Natural killer cell (primary cell): ENCODE measurements at regions not wholly inside any gene's neighbourhood (a gene's known extent, or its start where the extent isn't known, plus 50 kb on each side); places are given as distances from the start of the nearest gene placed in this dataset.

Source experiments
- ATAC-seq, 3 donors: fragments of 150-1000 bp in 2 of 3; fragments of 200-7000 bp in 1 of 3; cut with Tn5 transposase; 1 replicate in 1 of 3; 2 replicates in 2 of 3; pipeline ENCODE4 v1.10.0; 2021; ENCODE audit warnings: mild to moderate bottlenecking in 2 of 3, moderate library complexity in 2 of 3
- DNase-seq, 2 donors: peaks; one replicate each; pipeline versions ENCODE4 v3.0.0 to v3.0.0-alpha.2; 2013 to 2021; ENCODE audit warnings: mixed read lengths in 1 of 2
- H3K27ac ChIP-seq: one replicate; pipeline ENCODE4 v1.5.1; 2013; ENCODE audit warnings: mild to moderate bottlenecking, low read length
- H3K27me3 ChIP-seq: one replicate; pipeline ENCODE4 v1.6.1; 2013; ENCODE audit warnings: low read length; ENCODE audit not compliant: control insufficient read depth, insufficient read depth
- H3K36me3 ChIP-seq: one replicate; pipeline ENCODE4 v1.6.1; 2013; ENCODE audit warnings: low read length; ENCODE audit not compliant: control insufficient read depth, insufficient read depth
- H3K4me1 ChIP-seq: one replicate; pipeline ENCODE4 v1.6.1; 2013; ENCODE audit warnings: low read length; ENCODE audit not compliant: control insufficient read depth, insufficient read depth
- H3K4me3 ChIP-seq: one replicate; pipeline ENCODE4 v1.5.1; 2013; ENCODE audit warnings: low read length
- H3K9me3 ChIP-seq: one replicate; pipeline ENCODE4 v1.6.1; 2013; ENCODE audit warnings: low read length; ENCODE audit not compliant: control insufficient read depth, insufficient read depth
- H3K27ac Mint-ChIP-seq, 2 donors: one replicate each; pipeline ENCODE4 v1.8.0; 2022; ENCODE audit warnings: mild to moderate bottlenecking in 2 of 2, mixed read lengths in 2 of 2, moderate library complexity in 1 of 2
- H3K27me3 Mint-ChIP-seq, 2 donors: one replicate each; pipeline ENCODE4 v1.8.0; 2022; ENCODE audit warnings: low read depth in 2 of 2, mixed read lengths in 2 of 2
- H3K36me3 Mint-ChIP-seq: one replicate; pipeline ENCODE4 v1.8.0; 2022; ENCODE audit warnings: mixed read lengths
- H3K4me1 Mint-ChIP-seq, 2 donors: one replicate each; pipeline ENCODE4 v1.8.0; 2022; ENCODE audit warnings: mixed read lengths in 2 of 2
- H3K4me3 Mint-ChIP-seq: one replicate; pipeline ENCODE4 v1.8.0; 2022; ENCODE audit warnings: mild to moderate bottlenecking, moderate library complexity, mixed read lengths
- H3K9me3 Mint-ChIP-seq, 2 donors: one replicate each; pipeline ENCODE4 v1.8.0; 2022; ENCODE audit warnings: mixed read lengths in 2 of 2
- CTCF ChIP-seq: fragments of 200-600 bp; IDR thresholded peaks from one replicate; pipeline ENCODE4 v1.8.0; 2022; ENCODE audit warnings: antibody characterized with exemption
- WGBS: methylation state at CpG from one replicate; pipeline ENCODE4 v1.1.7; 2013; ENCODE audit warnings: missing lambda C conversion rate; ENCODE audit not compliant: insufficient coverage; 5-methylcytosine and 5-hydroxymethylcytosine counted together
- intact Hi-C: fragments of 100-400 bp; cut with micrococcal nuclease; formaldehyde crosslinking; loops from one replicate; pipeline ENCODE4 v1.14.2; 2022

GRCh38 chr22:44549701-44550100 is 51.7 kb upstream of the RTL6 start:
- Histone ChIP-seq H3K36me3 (no peaks in the 10 kb centered on the region), H3K27me3 (no peaks in the 10 kb centered on the region), H3K4me1 (peaks cover 7% of the 10 kb centered on the region), H3K9me3 (no peaks in the 10 kb centered on the region), H3K4me3 (no peak overlapping the region), H3K27ac (no peak overlapping the region)
- peaks cover 7 to 10% of the 10 kb centered on the region in 2 donors for H3K27me3 Mint-ChIP-seq
- H3K27ac Mint-ChIP-seq: no peak overlapping the region
- no peak for TF ChIP-seq CTCF
- no peak for ATAC-seq
- no peaks in the 10 kb centered on the region for H3K36me3 Mint-ChIP-seq
- H3K9me3 Mint-ChIP-seq: no peaks in the 10 kb centered on the region
- no peak overlapping the region for H3K4me3 Mint-ChIP-seq
- intact Hi-C loops: no loop called here
- H3K4me1 Mint-ChIP-seq: no peaks in the 10 kb centered on the region
- no peak for DNase-seq
- WGBS: 83% methylated on average over 6 of the region's 6 CpGs

GRCh38 chr22:44548981-44549380 is 50.9 kb upstream of the RTL6 start:
- 91% methylated on average over 10 of the region's 10 CpGs for whole genome bisulfite sequencing
- no peaks in the 10 kb centered on the region for H3K27me3 ChIP-seq

More at GRCh38 chr22:44548981-44549380, 50.9 kb upstream of the RTL6 start:
- no peak for DNase-seq
- H3K4me3 Mint-ChIP-seq: no peak overlapping the region
- H3K4me1 Mint-ChIP-seq: no peaks in the 10 kb centered on the region
- H3K27ac Mint-ChIP-seq: no peak overlapping the region
- Histone ChIP-seq H3K36me3 (no peaks in the 10 kb centered on the region), H3K27ac (no peak overlapping the region), H3K4me3 (no peak overlapping the region), H3K9me3 (no peaks in the 10 kb centered on the region), H3K4me1 (peaks cover 7% of the 10 kb centered on the region)
- H3K9me3 Mint-ChIP-seq: no peaks in the 10 kb centered on the region
- intact Hi-C loops: no loop called here
- TF ChIP-seq CTCF: no peak
- peaks cover 0 to 12% of the 10 kb centered on the region in 2 donors for H3K27me3 Mint-ChIP-seq
- no peak for ATAC-seq
- H3K36me3 Mint-ChIP-seq: no peaks in the 10 kb centered on the region
